GM18520 (cell line): ENCODE measurements at regions not wholly inside any gene's neighbourhood (a gene's known extent, or its start where the extent isn't known, plus 50 kb on each side); places are given as distances from the start of the nearest gene placed in this dataset.

ENCODE experiments used
- ATAC-seq: cut with Tn5 transposase; IDR thresholded peaks from one replicate; pipeline ENCODE4 v1.9.1; 2021; ENCODE audit not compliant: unreplicated experiment

DNA sequence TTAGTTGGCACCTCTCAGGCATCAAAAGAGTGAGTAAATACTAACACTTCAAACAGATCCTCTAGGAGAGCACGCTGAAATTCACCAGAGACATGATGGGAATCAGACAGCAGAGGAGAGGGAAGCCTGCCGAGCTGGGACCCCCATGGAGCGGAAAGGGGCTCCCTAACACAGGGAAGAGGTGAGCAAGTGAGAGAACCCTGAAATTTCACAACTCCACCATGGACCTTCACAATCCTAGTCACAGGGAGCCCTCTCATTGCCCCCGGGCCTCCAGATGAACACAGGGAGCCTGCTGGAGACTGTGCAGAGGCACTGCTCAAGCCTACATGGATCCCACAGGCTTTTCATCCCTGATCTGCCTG, 59.2 kb upstream of the ANTXRL start:
- no peak for ATAC-seq

DNA sequence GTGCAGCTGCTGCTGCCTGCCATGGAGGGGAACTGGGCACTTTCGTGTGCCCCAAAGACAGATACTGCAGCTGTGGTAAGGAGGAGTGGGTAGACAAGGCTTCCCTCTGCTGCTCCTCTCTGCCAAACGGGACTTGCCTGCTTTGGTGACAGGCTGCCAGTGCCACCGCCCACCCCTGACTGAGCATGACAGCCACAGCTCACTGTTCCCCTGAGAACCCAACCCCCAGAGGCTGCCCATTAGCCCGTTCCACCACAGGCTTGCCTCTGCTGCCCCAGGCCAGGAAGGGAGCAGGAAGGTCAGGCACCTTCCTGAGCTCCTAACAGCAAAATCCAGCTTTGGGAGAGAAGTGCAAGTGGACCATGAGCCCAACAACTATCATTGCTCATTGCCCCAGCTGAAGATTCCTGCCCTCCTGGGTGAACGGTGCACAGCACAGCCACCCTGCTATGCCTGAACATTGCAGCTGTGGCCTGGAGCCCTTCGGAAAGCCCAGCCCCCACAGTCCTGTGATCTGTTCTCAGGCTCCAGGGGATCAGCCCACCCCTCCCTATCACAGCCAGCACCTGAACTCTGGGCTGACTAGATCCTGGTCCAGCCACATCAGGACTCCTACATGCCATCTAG, 58.7 kb upstream of the ANTXRL start:
- ATAC-seq, result no peak

GRCh38 chr10:46228563-46229071, 58.2 kb upstream of the ANTXRL start:
- no peak for ATAC-seq

DNA sequence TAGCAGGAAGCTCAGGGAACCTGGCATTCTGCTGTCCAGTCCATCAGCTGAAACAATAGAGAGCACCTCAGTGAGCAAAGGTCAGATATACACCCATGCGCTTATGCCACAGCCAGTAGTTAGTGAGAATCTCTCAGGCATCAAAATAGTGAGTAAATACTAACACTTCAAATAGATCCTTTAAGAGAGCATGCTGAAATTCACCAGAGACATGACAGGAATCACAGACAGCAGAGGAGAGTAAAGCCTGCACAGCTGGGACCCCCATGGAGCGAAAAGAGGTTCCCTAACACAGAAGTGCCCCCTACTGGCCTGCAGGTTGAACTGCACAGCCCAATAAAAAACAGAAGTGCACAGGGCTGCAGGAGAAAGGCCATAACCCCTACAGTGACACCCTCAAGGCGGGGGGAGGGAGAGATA, 57.6 kb upstream of the ANTXRL start:
- ATAC-seq, result no peak

DNA sequence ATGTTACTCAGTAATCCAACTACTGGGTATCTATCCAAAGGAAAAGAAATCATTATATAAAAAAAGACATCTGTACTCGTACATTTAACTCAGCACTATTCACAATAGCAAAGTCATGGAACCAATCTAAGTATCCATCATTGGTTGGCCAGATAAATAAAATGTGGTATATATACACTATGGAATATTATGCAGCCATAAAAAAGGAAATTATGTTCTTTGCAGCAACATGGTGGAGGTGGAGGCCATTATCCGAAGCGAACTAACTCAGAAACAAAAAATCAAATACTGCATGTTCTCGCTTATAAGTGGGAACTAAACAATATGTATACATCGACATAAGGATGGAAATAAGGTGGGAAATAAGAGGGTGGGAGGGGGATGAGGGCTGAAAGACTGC, 56.2 kb upstream of the ANTXRL start:
- no peak for ATAC-seq

DNA sequence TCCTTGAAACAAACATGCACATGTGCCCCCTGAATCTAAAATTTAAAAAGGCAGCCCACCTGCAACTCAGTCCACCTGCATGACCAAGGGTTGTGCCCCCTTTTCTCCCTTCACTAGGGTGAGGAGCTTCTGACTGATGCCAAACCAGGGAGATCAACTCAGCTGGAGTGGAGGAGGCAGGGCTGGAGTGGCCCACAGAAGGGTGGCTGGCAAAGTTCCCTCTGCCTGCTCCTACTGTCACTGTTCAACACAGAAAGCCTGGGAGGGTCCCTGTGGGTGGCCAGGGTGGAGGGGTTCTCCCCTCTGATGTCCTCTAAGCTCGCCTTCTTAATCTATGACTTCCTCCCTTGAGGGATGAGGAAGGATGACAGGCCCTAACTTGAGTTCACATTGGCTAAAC, 55.7 kb upstream of the ANTXRL start:
- no peak for ATAC-seq

DNA sequence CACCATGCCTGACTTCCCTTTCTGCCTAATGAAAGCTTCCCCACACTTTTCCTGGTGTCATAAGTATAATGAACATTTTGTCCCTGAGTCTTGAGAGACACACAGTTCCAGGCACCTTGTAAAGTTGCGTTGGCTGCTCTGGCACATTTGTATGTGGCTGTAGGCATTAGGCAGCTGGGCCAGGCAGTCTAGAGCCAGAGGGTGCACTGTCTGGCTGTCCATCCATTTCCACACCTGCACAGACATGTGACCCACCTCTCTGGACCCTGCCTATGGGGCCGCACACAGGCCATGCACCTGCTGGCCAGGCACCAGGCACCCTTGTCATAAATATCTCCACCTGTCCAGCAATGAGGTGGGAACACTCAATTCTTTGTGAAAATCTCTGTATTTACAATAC, 54.7 kb upstream of the ANTXRL start:
- ATAC-seq, result no peak

DNA sequence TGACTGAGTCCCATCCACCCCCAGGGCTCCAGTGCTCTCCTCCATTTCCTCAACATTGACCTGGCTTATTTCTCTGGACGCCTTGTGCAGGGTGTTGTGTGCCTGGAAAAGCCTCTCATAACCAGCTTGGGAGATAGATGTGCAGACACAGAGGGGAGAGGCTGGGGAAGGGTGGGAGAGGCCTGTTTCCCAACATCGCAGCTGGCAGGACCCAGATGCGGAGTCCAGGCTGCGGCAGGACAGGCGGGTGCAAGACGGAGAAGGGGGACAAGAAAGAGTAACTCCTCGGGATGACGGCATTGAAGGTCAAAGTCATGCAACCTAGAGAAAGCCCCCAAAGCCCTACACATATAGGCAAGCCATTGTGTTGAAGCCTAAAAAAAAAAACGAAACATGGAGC, 54.1 kb upstream of the ANTXRL start:
- ATAC-seq, result no peak

- ATAC-seq, result no peak
Observed at GRCh38 chr10:46233181-46233580, 53.6 kb upstream of the ANTXRL start.

DNA sequence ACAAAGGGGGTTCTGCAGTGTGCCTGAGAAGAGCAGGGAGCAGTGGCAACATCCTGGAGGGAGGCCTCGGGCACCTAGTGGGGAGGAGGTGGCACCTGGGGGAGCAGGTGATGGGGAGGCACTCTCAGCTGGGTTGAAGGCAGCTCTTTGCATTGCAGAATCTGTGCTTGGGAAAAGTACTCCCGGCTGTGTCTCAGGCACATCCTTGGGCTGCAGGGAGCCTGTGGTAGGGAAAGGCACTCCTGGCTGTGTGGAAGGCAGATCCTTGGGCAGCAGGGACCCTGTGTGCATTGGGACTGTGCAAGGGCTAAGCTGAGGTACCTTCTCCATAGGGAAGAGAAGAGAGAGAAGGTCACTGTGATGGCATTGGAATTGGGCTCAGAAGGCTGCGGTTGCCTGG, 52.8 kb upstream of the ANTXRL start:
- ATAC-seq, result no peak

- ATAC-seq, result no peak
Observed at GRCh38 chr10:46234431-46235060, 52.3 kb upstream of the ANTXRL start.

- no peak for ATAC-seq
Observed at GRCh38 chr10:46235705-46236545, 50.9 kb upstream of the ANTXRL start.

DNA sequence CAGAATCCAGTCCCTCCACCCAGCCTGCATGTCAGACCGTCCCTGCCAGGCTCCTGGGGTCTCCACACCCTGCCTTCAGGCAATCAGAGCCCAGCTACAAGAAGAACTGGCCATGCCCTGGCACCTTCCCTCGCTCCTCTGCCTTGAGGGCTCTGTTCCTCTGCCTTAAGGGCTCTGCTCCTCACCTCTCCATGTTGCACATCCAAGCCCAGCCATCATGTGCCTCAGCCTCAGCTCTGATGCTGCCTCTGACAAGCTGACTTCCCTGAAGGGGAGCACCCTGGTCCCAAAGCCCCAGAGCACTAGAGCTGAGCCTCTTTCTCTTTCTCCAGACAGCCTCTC, 50.3 kb upstream of the ANTXRL start:
- no peak for ATAC-seq

- ATAC-seq, result no peak
Observed at GRCh38 chr10:46236941-46237681, 49.7 kb upstream of the ANTXRL start.
